NT2/D1 (cell line): ENCODE measurements at regions not wholly inside any gene's neighbourhood (a gene's known extent, or its start where the extent isn't known, plus 50 kb on each side); places are given as distances from the start of the nearest gene placed in this dataset.

Source experiments
- YY1 ChIP-seq: IDR thresholded peaks from 2 replicates; pipeline ENCODE4 v1.6.1; 2011; ENCODE audit not compliant: insufficient read length, insufficient read depth
- ZNF274 ChIP-seq: IDR thresholded peaks from 2 replicates; pipeline ENCODE4 v1.6.1; 2011; ENCODE audit warnings: mild to moderate bottlenecking, low read depth, low read length

GRCh38 chr22:47476231-47476630 lies 713.8 kb downstream of the TBC1D22A start:
- TF ChIP-seq ZNF274 (no peak), YY1 (no peak)
